GM12892 (cell line): ENCODE measurements at regions not wholly inside any gene's neighbourhood (a gene's known extent, or its start where the extent isn't known, plus 50 kb on each side); places are given as distances from the start of the nearest gene placed in this dataset.
"Not testable (repeated sequence)": the region's sequence is repeated elsewhere in the genome, so short reads cannot be mapped to it uniquely, and the experiment has no call there.

ENCODE experiments used
- DNase-seq: peaks from one replicate; pipeline ENCODE4 v3.0.0; 2011; ENCODE audit not compliant: insufficient read length
- FAIRE-seq: peaks from 2 replicates; lab custom pipeline; 2011; peaks lifted over from hg19 to GRCh38; lab: Jason Lieb, UNC
- POLR2A ChIP-seq: IDR thresholded peaks from 2 replicates; pipeline ENCODE4 v1.6.1; 2011; ENCODE audit warnings: low read depth, low read length, control low read depth
- POLR2AphosphoS5 ChIP-seq: IDR thresholded peaks from 2 replicates; pipeline ENCODE4 v1.6.1; 2011; ENCODE audit warnings: low read depth, low read length, control low read depth
- TAF1 ChIP-seq: IDR thresholded peaks from 2 replicates; pipeline ENCODE4 v1.6.1; 2011; ENCODE audit warnings: low read depth, mild to moderate bottlenecking, control low read depth, low read length, borderline replicate concordance

DNA sequence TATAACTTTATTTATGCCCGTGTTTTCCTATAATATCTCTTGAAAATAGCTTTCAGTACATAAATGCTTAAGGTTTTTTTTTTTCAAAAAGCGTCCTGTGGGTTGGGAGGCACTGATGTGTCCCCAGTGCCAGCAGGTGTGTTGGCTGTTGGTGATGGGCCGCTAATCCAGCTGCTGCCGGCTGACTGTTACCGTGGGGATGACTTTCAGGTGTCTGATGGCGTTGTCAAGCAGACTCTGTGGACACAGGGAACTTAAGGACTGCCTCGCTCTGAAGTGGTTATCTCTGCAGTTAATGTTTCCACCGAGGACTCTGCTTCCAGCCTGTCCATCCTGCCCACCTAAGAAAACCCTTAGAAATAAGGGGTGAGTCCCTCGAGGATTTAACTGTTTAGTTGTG is 94.5 kb downstream of the ANKRD10 start:
- DNase-seq (no peak), FAIRE-seq (no peak)
- TF ChIP-seq POLR2AphosphoS5 (no peak), POLR2A (no peak), TAF1 (no peak)

DNA sequence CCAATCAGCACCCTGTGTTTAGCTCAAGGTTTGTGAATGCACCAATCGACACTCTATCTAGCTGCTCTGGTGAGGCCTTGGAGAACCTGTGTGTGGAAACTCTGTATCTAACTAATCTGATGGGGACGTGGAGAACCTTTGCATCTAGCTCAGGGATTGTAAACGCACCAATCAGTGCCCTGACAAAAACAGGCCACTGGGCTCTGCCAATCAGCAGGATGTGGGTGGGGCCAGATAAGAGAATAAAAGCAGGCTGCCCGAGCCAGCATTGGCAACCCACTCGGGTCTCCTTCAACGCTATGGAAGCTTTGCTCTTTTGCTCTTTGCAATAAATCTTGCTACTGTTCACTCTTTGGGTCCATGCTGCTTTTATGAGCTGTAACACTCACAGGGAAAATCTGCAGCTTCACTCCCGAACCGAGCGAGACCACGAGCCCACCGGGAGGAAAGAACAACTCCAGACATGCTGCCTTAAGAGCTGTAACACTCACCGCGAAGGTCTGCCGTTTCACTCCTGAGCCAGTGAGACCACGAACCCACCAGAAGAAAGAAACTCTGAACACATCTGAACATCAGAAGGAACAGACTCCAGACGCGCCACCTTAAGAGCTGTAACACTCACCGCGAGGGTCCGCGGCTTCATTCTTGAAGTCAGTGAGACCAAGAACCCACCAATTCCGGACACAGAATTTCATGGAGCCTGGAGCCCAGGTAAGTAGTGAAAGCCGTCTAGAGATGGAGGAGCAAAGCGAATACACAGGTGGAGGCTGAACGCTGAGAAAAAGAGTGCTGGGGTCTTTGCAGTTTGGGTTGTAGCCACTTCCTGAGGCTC is 92.8 kb downstream of the ANKRD10 start:
- DNase-seq, FAIRE-seq: not testable (repeated sequence)

DNA sequence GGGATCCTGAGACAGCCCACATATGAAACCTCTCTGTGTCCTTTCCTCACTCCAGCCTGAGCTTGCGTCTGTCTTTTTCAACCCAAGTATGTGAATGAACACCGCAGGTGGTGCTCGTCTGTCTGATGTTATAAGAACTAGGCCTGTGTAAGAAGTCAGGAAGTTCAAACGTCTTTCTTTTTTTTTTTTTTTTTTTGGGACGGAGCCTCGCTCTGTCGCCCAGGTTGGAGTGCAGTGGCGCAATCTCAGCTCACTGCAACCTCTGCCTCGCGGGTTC is 92.3 kb downstream of the ANKRD10 start:
- DNase-seq (no peak), FAIRE-seq (no peak)
- TF ChIP-seq POLR2A (no peak), POLR2AphosphoS5 (no peak), TAF1 (no peak)

DNA sequence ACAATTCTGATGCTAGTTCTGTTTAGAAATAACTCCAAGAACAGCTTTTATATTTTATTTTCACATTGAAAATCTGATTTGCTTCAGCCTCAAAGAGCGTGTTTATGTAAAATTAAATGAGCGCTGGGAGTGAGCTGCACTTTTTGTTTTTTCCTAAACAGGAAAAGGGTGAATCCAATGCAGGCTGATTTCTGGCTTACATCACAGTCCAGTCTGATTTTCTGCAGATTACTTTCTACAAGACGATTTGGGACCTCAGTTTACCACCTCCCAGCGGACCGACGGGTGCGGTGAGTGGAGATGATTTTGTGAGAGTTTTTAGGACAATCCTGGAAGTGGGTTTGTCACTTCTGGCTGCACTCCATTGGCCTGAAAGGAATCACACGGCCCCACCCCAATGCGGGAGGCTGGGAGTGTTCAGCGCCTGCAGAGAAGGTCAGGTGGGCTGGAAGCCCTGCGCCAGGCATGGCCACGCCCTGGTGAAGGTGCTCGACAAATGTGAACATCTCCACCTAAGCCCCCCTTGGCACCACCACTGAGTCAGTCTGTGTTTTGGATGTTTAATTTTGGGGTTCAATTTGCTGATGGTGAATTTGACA is 90.1 kb downstream of the ANKRD10 start:
- DNase-seq (no peak), FAIRE-seq (no peak)
- no peak for TF ChIP-seq POLR2AphosphoS5
- no peak for TF ChIP-seq TAF1
- no peak for TF ChIP-seq POLR2A

DNA sequence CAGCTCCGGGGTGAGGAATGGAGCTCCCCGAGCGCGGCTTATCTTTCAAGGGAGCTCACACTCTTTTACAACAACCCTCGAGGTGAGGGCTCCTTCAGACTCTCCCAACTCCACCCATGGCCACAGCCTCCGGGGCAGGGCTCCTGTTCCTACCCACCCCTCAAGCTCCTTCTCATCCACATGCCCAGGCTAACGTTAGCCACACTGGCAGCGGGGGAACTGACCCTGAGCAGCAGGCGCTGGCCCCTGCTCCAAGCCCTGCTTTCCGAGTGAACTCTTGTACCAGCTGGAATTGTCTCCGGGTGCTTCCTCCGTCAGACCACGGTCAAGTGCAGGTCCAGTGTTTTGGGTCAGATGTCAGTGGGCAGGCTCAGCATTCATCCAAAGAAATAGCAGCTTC is 89.4 kb downstream of the ANKRD10 start:
- TF ChIP-seq TAF1 (no peak), POLR2A (no peak), POLR2AphosphoS5 (no peak)
- DNase-seq (no peak), FAIRE-seq (no peak)

DNA sequence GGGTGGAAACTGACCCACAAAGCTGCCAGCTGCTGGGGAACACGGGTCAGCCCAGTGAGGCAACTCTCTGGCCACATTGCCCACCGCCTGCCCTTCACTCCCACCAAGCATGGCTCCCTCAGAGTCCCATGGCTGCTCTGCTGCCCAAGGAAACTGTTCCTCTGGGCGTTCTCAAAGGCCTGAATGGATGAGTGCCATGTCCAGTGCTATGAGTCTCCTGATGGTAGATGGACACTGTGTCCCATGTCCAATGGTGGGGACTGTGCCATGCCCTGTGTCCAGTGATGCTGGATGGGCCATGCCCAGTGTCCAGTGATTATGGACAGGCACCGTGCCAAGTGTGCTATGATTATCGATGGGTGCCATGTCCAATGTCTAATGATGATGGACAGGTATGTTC is 88.8 kb downstream of the ANKRD10 start:
- TF ChIP-seq POLR2A (no peak), POLR2AphosphoS5 (no peak), TAF1 (no peak)
- DNase-seq (no peak), FAIRE-seq (no peak)

DNA sequence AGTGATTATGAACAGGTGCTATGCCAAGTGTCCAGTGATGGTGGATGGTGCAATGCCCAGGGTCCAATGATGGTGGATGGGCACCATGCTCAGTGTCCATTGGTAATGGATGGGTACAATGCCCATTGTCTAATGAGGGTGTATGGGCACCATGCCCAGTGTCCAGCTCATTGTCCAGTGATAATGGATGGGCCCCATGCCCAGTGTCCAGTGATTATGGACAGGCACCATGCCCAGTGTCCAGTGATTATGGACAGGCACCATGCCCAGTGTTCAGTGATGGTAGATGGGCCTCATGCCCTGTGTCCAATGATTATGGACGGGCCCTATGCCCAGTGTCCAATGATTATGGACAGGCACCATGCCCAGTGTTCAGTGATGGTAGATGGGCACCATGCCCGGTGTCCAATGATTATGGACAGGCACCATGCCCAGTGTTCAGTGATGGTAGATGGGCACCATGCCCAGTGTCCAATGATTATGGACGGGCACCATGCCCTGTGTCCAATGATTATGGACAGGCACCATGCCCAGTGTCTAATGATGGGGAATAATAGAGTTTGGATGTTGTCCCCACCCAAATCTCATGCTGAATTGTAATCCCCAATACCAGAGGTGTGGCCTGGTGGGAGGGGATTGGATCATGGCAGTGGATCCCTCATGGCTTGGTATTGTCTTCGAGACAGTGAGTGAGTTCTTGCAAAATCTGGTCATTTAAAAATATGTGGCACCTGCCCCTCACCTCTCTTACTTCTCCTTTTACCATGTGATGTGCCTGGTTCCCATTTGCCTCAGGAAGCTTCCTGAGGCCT is 87.8 kb downstream of the ANKRD10 start:
- no peak for TF ChIP-seq POLR2A
- no peak for TF ChIP-seq POLR2AphosphoS5
- no peak for TF ChIP-seq TAF1
- DNase-seq (no peak), FAIRE-seq (no peak)
